D721Med (cell line): ENCODE measurements at regions not wholly inside any gene's neighbourhood (a gene's known extent, or its start where the extent isn't known, plus 50 kb on each side); places are given as distances from the start of the nearest gene placed in this dataset.
"Not testable (repeated sequence)": the region's sequence is repeated elsewhere in the genome, so short reads cannot be mapped to it uniquely, and the experiment has no call there.

ENCODE experiments used
- DNase-seq: peaks from one replicate; pipeline ENCODE4 v3.0.0; 2011; ENCODE audit warnings: low spot score; ENCODE audit not compliant: insufficient read length
- FAIRE-seq: peaks from 2 replicates; lab custom pipeline; 2011; peaks lifted over from hg19 to GRCh38; lab: Jason Lieb, UNC
- TF ChIP-seq, protein P1 (sequence below): IDR thresholded peaks from 2 replicates; pipeline ENCODE4 v1.5.1; 2012; ENCODE audit warnings: mild to moderate bottlenecking, control low read depth; ENCODE audit not compliant: insufficient read depth; ENCODE audit errors: missing control alignments

DNA sequence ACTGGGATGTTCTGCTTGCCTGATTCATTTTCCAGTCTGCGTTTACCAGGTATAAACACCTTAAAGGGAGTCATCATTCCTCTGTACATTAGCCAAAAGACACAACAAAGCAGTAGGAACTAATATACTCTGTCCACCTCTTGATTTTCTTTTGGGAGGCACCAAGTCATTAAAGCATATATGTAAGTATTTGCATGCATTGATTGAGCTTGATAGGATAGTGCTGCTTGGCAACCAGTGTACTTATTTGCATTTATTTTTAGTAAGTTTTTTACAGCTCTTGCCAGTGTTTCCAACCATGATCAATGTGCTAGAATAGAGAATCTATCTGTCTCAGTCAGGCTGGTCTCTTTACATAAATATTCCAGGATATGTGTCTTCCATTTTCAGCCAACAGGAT is 353.3 kb upstream of the SEMA3C start:
- DNase-seq = no peak
- TF ChIP-seq, protein P1, sequence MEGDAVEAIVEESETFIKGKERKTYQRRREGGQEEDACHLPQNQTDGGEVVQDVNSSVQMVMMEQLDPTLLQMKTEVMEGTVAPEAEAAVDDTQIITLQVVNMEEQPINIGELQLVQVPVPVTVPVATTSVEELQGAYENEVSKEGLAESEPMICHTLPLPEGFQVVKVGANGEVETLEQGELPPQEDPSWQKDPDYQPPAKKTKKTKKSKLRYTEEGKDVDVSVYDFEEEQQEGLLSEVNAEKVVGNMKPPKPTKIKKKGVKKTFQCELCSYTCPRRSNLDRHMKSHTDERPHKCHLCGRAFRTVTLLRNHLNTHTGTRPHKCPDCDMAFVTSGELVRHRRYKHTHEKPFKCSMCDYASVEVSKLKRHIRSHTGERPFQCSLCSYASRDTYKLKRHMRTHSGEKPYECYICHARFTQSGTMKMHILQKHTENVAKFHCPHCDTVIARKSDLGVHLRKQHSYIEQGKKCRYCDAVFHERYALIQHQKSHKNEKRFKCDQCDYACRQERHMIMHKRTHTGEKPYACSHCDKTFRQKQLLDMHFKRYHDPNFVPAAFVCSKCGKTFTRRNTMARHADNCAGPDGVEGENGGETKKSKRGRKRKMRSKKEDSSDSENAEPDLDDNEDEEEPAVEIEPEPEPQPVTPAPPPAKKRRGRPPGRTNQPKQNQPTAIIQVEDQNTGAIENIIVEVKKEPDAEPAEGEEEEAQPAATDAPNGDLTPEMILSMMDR = no peak
- no peak for FAIRE-seq

DNA sequence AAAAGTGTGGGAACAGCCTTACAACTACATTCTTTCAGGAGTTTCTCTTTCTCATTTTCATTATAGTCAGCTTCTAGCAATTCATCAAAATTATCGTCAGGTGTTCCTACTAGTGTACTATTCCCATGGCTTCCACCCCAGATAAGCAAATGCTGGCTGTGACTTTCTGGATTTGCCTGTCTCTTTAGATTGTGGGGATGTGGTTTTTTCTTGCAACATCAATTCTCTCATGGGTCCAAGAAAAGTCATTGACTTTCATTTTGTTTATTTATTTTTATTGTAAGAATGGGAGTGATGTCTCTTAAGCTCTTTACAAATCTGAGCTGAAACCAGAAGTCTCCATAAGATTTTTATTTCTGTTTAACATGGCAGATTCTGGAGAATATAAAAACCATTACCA is 349.7 kb upstream of the SEMA3C start:
- TF ChIP-seq, protein P1 = no peak
- FAIRE-seq (no peak), DNase-seq (no peak)

DNA sequence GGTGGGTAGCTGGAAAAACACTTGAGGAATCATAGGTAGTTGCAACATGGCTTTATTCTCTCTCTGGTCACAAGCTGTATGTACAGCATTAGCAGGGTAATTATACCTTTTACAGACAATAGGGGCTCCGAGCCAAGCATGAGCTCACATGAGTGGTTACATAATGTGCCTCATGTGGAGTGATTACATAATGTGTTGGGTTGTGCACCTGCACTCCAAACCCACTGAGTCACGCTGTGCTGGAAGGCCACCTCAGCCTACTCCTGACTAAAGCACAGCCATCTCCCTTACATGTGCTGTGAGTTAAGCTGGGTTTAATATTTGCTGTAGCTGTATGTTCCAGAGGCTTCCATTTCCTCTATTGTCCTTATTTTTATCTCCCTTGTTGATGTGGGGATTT is 348.7 kb upstream of the SEMA3C start:
- DNase-seq = no peak
- FAIRE-seq = no peak

DNA sequence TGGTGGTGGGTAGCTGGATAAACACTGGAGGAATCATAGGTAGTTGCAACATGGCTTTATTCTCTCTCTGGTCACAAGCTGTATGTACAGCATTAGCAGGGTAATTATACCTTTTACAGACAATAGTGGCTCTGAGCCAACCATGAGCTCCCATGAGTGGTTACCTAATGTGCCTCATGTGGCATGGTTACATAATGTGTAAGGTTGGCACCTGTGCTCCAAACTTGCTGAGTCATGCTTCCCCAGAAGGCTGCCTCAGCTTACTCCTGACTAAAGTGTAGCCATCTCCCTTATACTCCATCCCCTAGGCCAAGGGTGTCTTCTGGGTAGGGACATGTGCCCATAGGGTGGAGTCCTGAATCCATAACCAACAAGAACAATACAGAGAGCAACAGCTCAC is 345.3 kb upstream of the SEMA3C start:
- DNase-seq = no peak
- FAIRE-seq = no peak
- TF ChIP-seq, protein P1 = no peak

More for the DNA sequence above, 348.7 kb upstream of the SEMA3C start:
- TF ChIP-seq, protein P1 = no peak

DNA sequence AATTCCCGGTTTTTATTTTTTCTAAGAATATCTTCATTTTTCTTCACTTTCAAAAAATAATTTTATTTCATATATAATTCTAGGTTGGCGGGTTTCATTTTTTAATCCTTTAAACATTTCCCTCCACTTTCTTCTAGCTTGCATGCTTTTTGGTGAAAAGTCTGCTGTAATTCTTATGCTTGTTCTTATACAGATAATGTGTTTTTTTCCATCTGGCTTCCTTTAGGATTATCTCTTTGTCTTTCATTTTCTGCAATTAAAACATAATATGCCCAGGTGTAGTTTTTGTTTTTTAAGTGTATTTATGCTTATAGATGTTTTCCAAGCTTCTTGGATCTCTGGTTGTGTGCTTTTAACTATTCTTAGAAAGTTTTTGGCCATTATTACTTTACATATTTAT is 341.3 kb upstream of the SEMA3C start:
- FAIRE-seq (no peak), DNase-seq (no peak)
- TF ChIP-seq, protein P1 = no peak

DNA sequence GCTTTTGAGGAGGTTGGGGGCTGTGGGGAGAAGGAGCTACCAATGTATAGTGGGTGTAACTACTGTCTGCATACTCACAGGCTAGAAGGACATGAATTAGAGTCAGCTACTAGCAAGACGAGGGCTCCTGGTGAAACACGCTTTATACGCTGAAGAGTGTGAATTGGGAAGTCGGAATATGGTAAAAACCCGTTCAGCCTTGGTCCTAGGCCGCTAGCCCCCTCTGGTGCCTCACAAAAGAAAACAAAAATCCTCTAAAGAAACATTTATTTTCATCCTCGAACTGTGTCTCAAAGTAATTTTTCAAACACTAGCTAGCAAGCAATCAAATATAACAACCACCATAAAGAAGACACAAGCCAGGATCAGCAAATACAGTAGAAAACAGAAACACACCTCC is 338.1 kb upstream of the SEMA3C start:
- TF ChIP-seq, protein P1 = peak; percentile 28
- FAIRE-seq (no peak), DNase-seq (no peak)

DNA sequence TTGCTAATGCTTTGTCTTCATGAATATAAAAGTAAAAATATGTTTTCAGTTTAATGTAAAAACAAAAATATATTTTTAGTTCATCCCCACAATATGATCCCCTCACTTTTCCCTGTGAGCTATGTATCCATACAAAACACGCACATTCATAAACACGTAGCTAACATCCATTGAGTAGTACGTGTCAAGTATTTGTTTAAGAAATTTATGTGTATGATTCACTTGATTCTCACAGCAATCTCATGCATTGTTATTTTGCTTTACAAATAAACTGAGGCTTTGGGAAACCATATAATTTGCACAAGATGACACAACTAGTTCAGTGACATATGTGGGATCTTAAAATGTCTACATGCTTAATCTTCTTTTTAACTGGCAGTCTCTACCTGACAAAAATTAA is 329.6 kb upstream of the SEMA3C start:
- peak; percentile 35 for FAIRE-seq
- TF ChIP-seq, protein P1 = no peak
- DNase-seq = no peak

DNA sequence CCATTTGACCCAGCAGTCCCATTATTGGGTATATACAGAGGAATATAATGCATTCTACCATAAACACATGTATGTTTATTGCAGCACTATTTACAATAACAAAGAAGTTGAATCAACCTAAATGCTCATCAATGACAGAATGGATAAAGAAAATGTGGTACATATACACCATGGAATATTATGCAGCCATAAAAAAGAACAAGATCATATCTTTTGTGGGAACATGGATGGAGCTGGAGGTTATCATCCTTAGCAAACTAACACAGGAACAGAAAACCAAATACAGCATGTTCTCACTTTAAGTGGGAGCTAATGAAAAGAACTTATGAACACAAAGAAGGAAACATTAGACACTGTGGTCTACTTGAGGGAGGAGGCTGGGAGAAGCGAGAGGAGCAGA is 328.5 kb upstream of the SEMA3C start:
- DNase-seq, FAIRE-seq: not testable (repeated sequence)
